GM12891 (cell line): ENCODE measurements at regions not wholly inside any gene's neighbourhood (a gene's known extent, or its start where the extent isn't known, plus 50 kb on each side); places are given as distances from the start of the nearest gene placed in this dataset.

Experiments
- POLR2A ChIP-seq: IDR thresholded peaks from 2 replicates; pipeline ENCODE4 v1.6.1; 2011; ENCODE audit warnings: low read depth, low read length, control low read depth
- POLR2AphosphoS5 ChIP-seq: IDR thresholded peaks from 2 replicates; pipeline ENCODE4 v1.6.1; 2011; ENCODE audit warnings: low read depth, low read length, control low read depth
- TAF1 ChIP-seq: IDR thresholded peaks from 2 replicates; pipeline ENCODE4 v1.6.1; 2011; ENCODE audit warnings: low read depth, low read length, control low read depth

DNA sequence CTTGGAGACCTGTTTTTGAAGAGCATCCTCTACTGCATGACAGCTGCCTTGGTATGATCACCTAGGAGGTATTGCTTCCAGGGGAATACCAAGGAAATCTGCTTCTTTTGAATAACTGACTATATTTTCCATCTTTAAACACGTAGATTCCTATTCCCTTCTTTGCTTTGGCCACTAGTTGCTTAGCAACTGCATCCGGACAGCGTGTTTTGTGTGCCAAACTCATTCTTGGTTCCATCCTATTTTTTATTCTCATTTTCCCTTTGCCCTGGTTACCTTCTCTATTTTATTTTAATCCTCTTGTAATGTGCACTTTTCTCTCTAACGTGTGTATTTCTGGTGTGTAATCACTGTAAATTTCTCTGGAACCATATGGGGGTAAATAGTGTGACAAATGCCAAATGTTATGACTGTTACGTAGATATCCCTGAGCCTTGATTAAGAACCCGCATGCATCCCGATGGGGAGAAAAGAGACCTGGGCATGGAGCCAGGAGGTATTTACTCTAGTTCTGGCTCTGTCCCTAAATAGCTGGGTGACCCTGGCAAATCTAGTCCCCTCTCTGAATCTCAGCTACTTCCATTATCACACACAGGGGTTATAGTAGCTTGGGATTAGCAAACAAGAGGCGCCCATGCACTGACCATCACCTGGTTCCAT is 241.7 kb downstream of the MIAT start:
- no peak for TF ChIP-seq TAF1
- no peak for TF ChIP-seq POLR2AphosphoS5
- TF ChIP-seq POLR2A, result no peak
